ENCODE measurements at regions not wholly inside any gene's neighbourhood (a gene's known extent, or its start where the extent isn't known, plus 50 kb on each side); places are given as distances from the start of the nearest gene placed in this dataset.
A peak's percentile ranks its signal among the peaks of the same experiment; 100 is the strongest.
"Not testable (repeated sequence)": the region's sequence is repeated elsewhere in the genome, so short reads cannot be mapped to it uniquely, and the experiment has no call there.

GRCh38 chr13:30816736-30817135 lies 81.4 kb downstream of the ALOX5AP start:
- no peak for DNase-seq (ENCODE audit: low spot score)

GRCh38 chr13:30818323-30818960 lies 83.1 kb downstream of the ALOX5AP start:
- DNase-seq (ENCODE audit: low spot score): no peak

- no peak for DNase-seq (ENCODE audit: low spot score)
Observed at GRCh38 chr13:30819136-30819888, 84.0 kb downstream of the ALOX5AP start.

GRCh38 chr13:30821421-30821820 lies 84.7 kb upstream of the MEDAG start:
- no peak for DNase-seq (ENCODE audit: low spot score)

- DNase-seq (ENCODE audit: low spot score): no peak
Observed at GRCh38 chr13:30824651-30825050, 81.4 kb upstream of the MEDAG start.

GRCh38 chr13:30826911-30827577 lies 79.0 kb upstream of the MEDAG start:
- DNase-seq (ENCODE audit: low spot score): no peak

GRCh38 chr13:30827578-30827925 lies 78.5 kb upstream of the MEDAG start:
- DNase-seq (ENCODE audit: low spot score): no peak

- DNase-seq (ENCODE audit: low spot score): no peak
Observed at GRCh38 chr13:30829145-30829832, 76.8 kb upstream of the MEDAG start.

GRCh38 chr13:30829833-30830637 lies 76.0 kb upstream of the MEDAG start:
- DNase-seq (ENCODE audit: low spot score): peak; percentile 37

- DNase-seq (ENCODE audit: low spot score): no peak
Observed at GRCh38 chr13:30830638-30830965, 75.5 kb upstream of the MEDAG start.

GRCh38 chr13:30831515-30831914 lies 74.6 kb upstream of the MEDAG start:
- DNase-seq (ENCODE audit: low spot score): no peak

GRCh38 chr13:30832377-30832776 lies 73.7 kb upstream of the MEDAG start:
- no peak for DNase-seq (ENCODE audit: low spot score)

GRCh38 chr13:30832845-30833332 lies 73.2 kb upstream of the MEDAG start:
- DNase-seq (ENCODE audit: low spot score): peak; percentile 67

GRCh38 chr13:30835442-30835841 lies 70.6 kb upstream of the MEDAG start:
- no peak for DNase-seq (ENCODE audit: low spot score)

- DNase-seq (ENCODE audit: low spot score): no peak
Observed at GRCh38 chr13:30837227-30838159, 68.6 kb upstream of the MEDAG start.

- not testable (repeated sequence) for DNase-seq (ENCODE audit: low spot score)
Observed at GRCh38 chr13:30839636-30840035, 66.4 kb upstream of the MEDAG start.

- DNase-seq (ENCODE audit: low spot score): no peak
Observed at GRCh38 chr13:30840515-30840914, 65.6 kb upstream of the MEDAG start.

GRCh38 chr13:30841154-30841553 lies 64.9 kb upstream of the MEDAG start:
- DNase-seq (ENCODE audit: low spot score): no peak

GRCh38 chr13:30843548-30843947 lies 62.5 kb upstream of the MEDAG start:
- DNase-seq (ENCODE audit: low spot score): no peak

GRCh38 chr13:30844548-30845296 lies 61.3 kb upstream of the MEDAG start:
- no peak for DNase-seq (ENCODE audit: low spot score)
